ENCODE measurements at regions not wholly inside any gene's neighbourhood (a gene's known extent, or its start where the extent isn't known, plus 50 kb on each side); places are given as distances from the start of the nearest gene placed in this dataset.

DNA sequence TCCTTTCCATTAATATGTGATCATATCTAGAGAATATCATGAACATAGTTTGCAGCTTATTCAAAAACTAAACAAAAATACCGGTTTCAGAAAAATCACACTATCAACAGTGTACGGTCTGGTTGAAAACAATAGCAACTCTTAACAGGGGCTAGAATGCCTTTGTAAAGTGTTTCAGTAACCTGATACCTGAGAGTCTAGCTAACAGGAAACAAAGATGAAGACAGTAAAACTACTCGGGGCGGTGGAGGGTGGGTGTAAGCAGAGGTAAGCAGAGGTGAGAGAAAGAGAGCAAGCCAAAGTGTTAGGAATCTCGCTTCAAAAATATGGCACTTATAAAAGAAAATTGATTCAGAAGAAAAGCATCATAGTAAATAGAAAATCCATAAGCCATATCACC, 109.0 kb upstream of the RGPD4 start:
- H3K27me3 Mint-ChIP-seq (ENCODE audit: low read depth) = no peaks in the 10 kb centered on the region
- no peak overlapping the region for H3K27ac Mint-ChIP-seq
- TF ChIP-seq, protein P1, sequence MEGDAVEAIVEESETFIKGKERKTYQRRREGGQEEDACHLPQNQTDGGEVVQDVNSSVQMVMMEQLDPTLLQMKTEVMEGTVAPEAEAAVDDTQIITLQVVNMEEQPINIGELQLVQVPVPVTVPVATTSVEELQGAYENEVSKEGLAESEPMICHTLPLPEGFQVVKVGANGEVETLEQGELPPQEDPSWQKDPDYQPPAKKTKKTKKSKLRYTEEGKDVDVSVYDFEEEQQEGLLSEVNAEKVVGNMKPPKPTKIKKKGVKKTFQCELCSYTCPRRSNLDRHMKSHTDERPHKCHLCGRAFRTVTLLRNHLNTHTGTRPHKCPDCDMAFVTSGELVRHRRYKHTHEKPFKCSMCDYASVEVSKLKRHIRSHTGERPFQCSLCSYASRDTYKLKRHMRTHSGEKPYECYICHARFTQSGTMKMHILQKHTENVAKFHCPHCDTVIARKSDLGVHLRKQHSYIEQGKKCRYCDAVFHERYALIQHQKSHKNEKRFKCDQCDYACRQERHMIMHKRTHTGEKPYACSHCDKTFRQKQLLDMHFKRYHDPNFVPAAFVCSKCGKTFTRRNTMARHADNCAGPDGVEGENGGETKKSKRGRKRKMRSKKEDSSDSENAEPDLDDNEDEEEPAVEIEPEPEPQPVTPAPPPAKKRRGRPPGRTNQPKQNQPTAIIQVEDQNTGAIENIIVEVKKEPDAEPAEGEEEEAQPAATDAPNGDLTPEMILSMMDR (conservative IDR thresholded peaks at IDR 0.05) = no peak
- no peak overlapping the region for H3K9ac ChIP-seq (ENCODE audit: extremely low read depth, insufficient read length, low read length)
- no peak overlapping the region for H3K4me2 ChIP-seq (ENCODE audit: insufficient read depth, insufficient read length, low read length)
- H2AFZ ChIP-seq (ENCODE audit: low read length) = no peak overlapping the region
- H3K4me3 Mint-ChIP-seq = no peak overlapping the region
- WGBS (ENCODE audit: extremely low coverage, insufficient read length, low lambda C conversion rate) = no CpG with 5 or more reads among the region's 5 CpGs
- no peak overlapping the region for H2BK15ac ChIP-seq (ENCODE audit: low read depth, low read length)
- H3K56ac ChIP-seq (ENCODE audit: insufficient read length, low read depth, low read length) = no peak overlapping the region
- H2AK5ac ChIP-seq (ENCODE audit: insufficient read length, low read length) = no peak overlapping the region
- peak; percentile 31 for DNase-seq
- no peak overlapping the region for H3T11ph ChIP-seq (ENCODE audit: low read length)
- H3K4ac ChIP-seq (ENCODE audit: low read depth, low read length) = no peak overlapping the region
- no peaks in the 10 kb centered on the region for H3K79me2 ChIP-seq (ENCODE audit: insufficient read depth, low read length)
- no peak overlapping the region for H2BK120ac ChIP-seq (ENCODE audit: low read depth, low read length, poor library complexity, severe bottlenecking)
- H3K4me1 ChIP-seq (ENCODE audit: insufficient read depth, low read length) = no peaks in the 10 kb centered on the region
- no peak overlapping the region for H4K5ac ChIP-seq (ENCODE audit: insufficient read length, low read depth, low read length)
- no peaks in the 10 kb centered on the region for H3K36me3 Mint-ChIP-seq (ENCODE audit: insufficient read depth in 1 of 3, low read depth in 3 of 3)
- no peak overlapping the region for H3K27ac ChIP-seq (ENCODE audit: insufficient read length, low read depth, low read length)
- no peaks in the 10 kb centered on the region for H3K9me3 Mint-ChIP-seq
- no peak overlapping the region for H3K18ac ChIP-seq (ENCODE audit: insufficient read length, low read depth, low read length)
- no peak overlapping the region for H4K91ac ChIP-seq (ENCODE audit: insufficient read length, low read depth, low read length)
- no peak overlapping the region for H2BK12ac ChIP-seq (ENCODE audit: insufficient read length, low read depth, low read length)
- H3K14ac ChIP-seq (ENCODE audit: insufficient read depth, low read length) = no peak overlapping the region
- H3K9me3 ChIP-seq (ENCODE audit: control insufficient read depth, low read depth, low read length) = no peaks in the 10 kb centered on the region
- no peak overlapping the region for H4K8ac ChIP-seq (replicated peaks; ENCODE audit: insufficient read length, low read depth, low read length)
- no peak overlapping the region for H2BK20ac ChIP-seq (ENCODE audit: low read depth, low read length, poor library complexity, severe bottlenecking)
- no peaks in the 10 kb centered on the region for H3K79me1 ChIP-seq (ENCODE audit: insufficient read depth, low read depth, low read length, poor library complexity, severe bottlenecking)
- peaks cover 15% of the 10 kb centered on the region in 2 experiments for H3K4me1 Mint-ChIP-seq
- H3K23ac ChIP-seq (ENCODE audit: insufficient read length, low read depth, low read length) = no peak overlapping the region
- H3K23me2 ChIP-seq (ENCODE audit: insufficient read length, low read depth, low read length, poor library complexity, severe bottlenecking) = no peaks in the 10 kb centered on the region
- no peaks in the 10 kb centered on the region for H3K27me3 ChIP-seq (ENCODE audit: insufficient read depth, low read length)
- H2BK5ac ChIP-seq (ENCODE audit: insufficient read length, low read length) = no peak overlapping the region
- no peaks in the 10 kb centered on the region for H4K20me1 ChIP-seq (ENCODE audit: control insufficient read depth, insufficient read depth, insufficient read length)

All from H9 (cell line).